ENCODE measurements at regions not wholly inside any gene's neighbourhood (a gene's known extent, or its start where the extent isn't known, plus 50 kb on each side); places are given as distances from the start of the nearest gene placed in this dataset.

DNA sequence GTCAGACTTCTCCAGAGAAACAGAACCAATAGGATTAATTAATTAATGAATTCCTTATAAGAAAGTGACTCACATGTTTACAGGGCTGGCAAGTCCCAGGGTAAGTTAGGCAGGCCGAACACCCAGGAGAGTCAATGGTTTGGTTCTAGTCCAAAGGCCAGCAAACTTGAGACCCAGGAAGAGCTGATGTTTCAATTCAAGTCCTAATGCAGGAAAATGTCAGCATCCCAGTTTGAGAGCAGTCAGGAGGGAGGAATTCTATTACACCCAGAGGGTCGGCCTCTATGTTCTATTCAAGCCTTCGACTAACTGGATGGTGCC is 466.0 kb downstream of the INSC start:
- whole genome bisulfite sequencing, 2 donors (ENCODE audit: extremely low coverage in 2 of 2, insufficient read length in 2 of 2, insufficient replicate concordance in 1 of 2) = no CpG with 5 or more reads among the region's 3 CpGs
- no peaks in the 10 kb centered on the region for H3K4me1 ChIP-seq (ENCODE audit: control insufficient read depth in 2 of 2, insufficient read depth in 1 of 2, low read depth in 1 of 2, low read length in 2 of 2)
- no peaks in the 10 kb centered on the region for H3K79me1 ChIP-seq (ENCODE audit: low read depth, low read length)
- no peak overlapping the region for H2BK12ac ChIP-seq (ENCODE audit: low read length)
- no peak overlapping the region for H3K14ac ChIP-seq (ENCODE audit: low read length)
- H3K36me3 ChIP-seq (replicated peaks in 1 of 2; ENCODE audit: control insufficient read depth in 2 of 2, insufficient read depth in 2 of 2, low read length in 2 of 2) = peaks cover 0 to 2% of the 10 kb centered on the region in 2 donors
- H3K4ac ChIP-seq (ENCODE audit: low read length) = no peak overlapping the region
- H2BK120ac ChIP-seq (ENCODE audit: low read depth, low read length) = no peak overlapping the region
- no peak for DNase-seq (ENCODE audit: low spot score)
- H3K18ac ChIP-seq (ENCODE audit: low read length) = no peak overlapping the region
- H2BK15ac ChIP-seq (ENCODE audit: low read length) = no peak overlapping the region
- H3K27me3 ChIP-seq (ENCODE audit: control insufficient read depth in 3 of 3, insufficient read depth in 3 of 3, low read depth in 1 of 3, low read length in 3 of 3) = no peaks in the 10 kb centered on the region
- H2AFZ ChIP-seq (ENCODE audit: low read length) = no peak overlapping the region
- no peak overlapping the region for H2BK5ac ChIP-seq (ENCODE audit: low read length)
- no peak overlapping the region for H3K9ac ChIP-seq (ENCODE audit: low read depth, low read length, poor library complexity)
- no peaks in the 10 kb centered on the region for H3K9me3 ChIP-seq (replicated peaks in 1 of 2; ENCODE audit: control insufficient read depth in 2 of 2, insufficient read depth in 1 of 2, low read depth in 1 of 2, low read length in 2 of 2)
- H4K8ac ChIP-seq (ENCODE audit: low read depth, low read length) = no peak overlapping the region
- no peak overlapping the region for H3K23ac ChIP-seq (ENCODE audit: low read depth, low read length, poor library complexity)
- H3K4me3 ChIP-seq (ENCODE audit: low read length in 2 of 2) = no peak overlapping the region
- no peak overlapping the region for H2AK5ac ChIP-seq (ENCODE audit: low read depth, low read length)
- H4K91ac ChIP-seq (ENCODE audit: low read depth, low read length, poor library complexity) = no peak overlapping the region
- H3K4me2 ChIP-seq (ENCODE audit: insufficient read depth, low read length, poor library complexity, severe bottlenecking) = no peak overlapping the region
- H3K27ac ChIP-seq (replicated peaks; ENCODE audit: low read length) = no peak overlapping the region

DNA sequence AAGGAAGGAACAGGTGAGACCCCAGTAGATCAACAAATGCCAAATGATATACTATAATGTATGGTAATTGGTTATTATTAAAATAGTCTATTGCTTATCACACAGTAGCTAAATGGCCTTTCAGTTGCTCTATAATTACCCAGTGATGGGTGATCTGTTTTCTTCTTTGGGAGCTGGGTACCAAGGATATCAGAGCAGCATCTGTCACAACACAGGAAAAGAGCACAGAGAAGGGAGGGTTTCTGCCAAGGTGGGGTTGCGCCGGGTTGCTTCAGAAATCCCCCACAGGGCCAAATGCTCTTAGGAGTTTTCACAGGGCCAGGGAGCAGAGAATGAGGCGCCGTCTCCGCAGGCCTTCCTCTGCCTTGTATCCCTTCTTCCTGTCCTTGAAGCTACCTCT is 469.4 kb downstream of the INSC start:
- Histone ChIP-seq H3K14ac (ENCODE audit: low read length) (no peak overlapping the region), H4K8ac (ENCODE audit: low read depth, low read length) (no peak overlapping the region), H2BK5ac (ENCODE audit: low read length) (no peak overlapping the region), H2BK12ac (ENCODE audit: low read length) (no peak overlapping the region), H2AFZ (ENCODE audit: low read length) (no peak overlapping the region), H3K4me3 (ENCODE audit: low read length in 2 of 2) (no peak overlapping the region), H3K4me2 (ENCODE audit: insufficient read depth, low read length, poor library complexity, severe bottlenecking) (no peak overlapping the region), H2BK15ac (ENCODE audit: low read length) (no peak overlapping the region), H2BK120ac (ENCODE audit: low read depth, low read length) (no peak overlapping the region), H4K91ac (ENCODE audit: low read depth, low read length, poor library complexity) (no peak overlapping the region), H3K27me3 (ENCODE audit: control insufficient read depth in 3 of 3, insufficient read depth in 3 of 3, low read depth in 1 of 3, low read length in 3 of 3) (no peaks in the 10 kb centered on the region), H3K4me1 (ENCODE audit: control insufficient read depth in 2 of 2, insufficient read depth in 1 of 2, low read depth in 1 of 2, low read length in 2 of 2) (no peaks in the 10 kb centered on the region), H3K36me3 (replicated peaks in 1 of 2; ENCODE audit: control insufficient read depth in 2 of 2, insufficient read depth in 2 of 2, low read length in 2 of 2) (peaks cover 0 to 2% of the 10 kb centered on the region in 2 donors), H3K9me3 (replicated peaks in 1 of 2; ENCODE audit: control insufficient read depth in 2 of 2, insufficient read depth in 1 of 2, low read depth in 1 of 2, low read length in 2 of 2) (no peaks in the 10 kb centered on the region), H3K18ac (ENCODE audit: low read length) (no peak overlapping the region), H3K23ac (ENCODE audit: low read depth, low read length, poor library complexity) (no peak overlapping the region), H2AK5ac (ENCODE audit: low read depth, low read length) (no peak overlapping the region), H3K9ac (ENCODE audit: low read depth, low read length, poor library complexity) (no peak overlapping the region), H3K79me1 (ENCODE audit: low read depth, low read length) (no peaks in the 10 kb centered on the region), H3K4ac (ENCODE audit: low read length) (no peak overlapping the region), H3K27ac (replicated peaks; ENCODE audit: low read length) (no peak overlapping the region)
- WGBS, 2 donors (ENCODE audit: extremely low coverage in 2 of 2, insufficient read length in 2 of 2, insufficient replicate concordance in 1 of 2) = no CpG with 5 or more reads among the region's 5 CpGs
- DNase-seq (ENCODE audit: low spot score) = no peak

DNA sequence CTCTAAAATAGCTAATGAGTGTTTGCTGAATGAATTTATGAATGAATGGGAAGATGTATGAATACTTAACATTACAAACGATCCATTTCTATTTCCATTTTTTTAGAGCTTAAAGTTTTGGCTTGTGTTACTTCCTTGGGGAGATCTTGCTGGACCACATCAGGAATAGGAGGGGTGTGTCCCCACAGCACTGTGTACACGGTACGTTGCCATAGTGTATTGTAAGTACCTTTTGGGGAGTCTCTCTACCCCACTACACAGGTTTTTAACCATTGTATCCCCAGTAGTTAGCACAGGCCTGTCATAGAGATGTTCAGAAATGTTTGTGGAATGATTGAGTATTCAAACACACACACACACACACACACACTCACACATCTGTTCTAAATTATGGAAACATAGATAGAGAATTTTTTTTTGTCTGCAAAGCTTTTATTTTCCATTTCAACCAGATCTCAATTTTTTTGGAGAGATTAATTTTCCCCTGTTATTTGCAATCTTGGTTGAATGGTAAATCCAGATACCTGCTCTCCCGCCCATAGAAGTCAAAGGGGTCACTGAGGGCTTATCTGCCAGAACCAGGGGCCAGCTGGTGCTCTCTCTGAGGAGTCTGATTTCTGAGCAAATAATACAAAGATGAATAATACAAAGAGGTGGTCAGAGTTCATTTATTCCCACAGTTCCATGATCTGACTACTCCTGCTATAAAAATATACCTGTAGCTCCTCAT is 471.0 kb downstream of the INSC start:
- H3K27ac ChIP-seq (replicated peaks; ENCODE audit: low read length) = no peak overlapping the region
- no peak overlapping the region for H2AK5ac ChIP-seq (ENCODE audit: low read depth, low read length)
- no peaks in the 10 kb centered on the region for H3K79me1 ChIP-seq (ENCODE audit: low read depth, low read length)
- peaks cover 0 to 5% of the 10 kb centered on the region in 2 donors for H3K36me3 ChIP-seq (replicated peaks in 1 of 2; ENCODE audit: control insufficient read depth in 2 of 2, insufficient read depth in 2 of 2, low read length in 2 of 2)
- no peak overlapping the region for H3K18ac ChIP-seq (ENCODE audit: low read length)
- H3K23ac ChIP-seq (ENCODE audit: low read depth, low read length, poor library complexity) = no peak overlapping the region
- no CpG with 5 or more reads among the region's 4 CpGs for WGBS, 2 donors (ENCODE audit: extremely low coverage in 2 of 2, insufficient read length in 2 of 2, insufficient replicate concordance in 1 of 2)
- H2BK12ac ChIP-seq (ENCODE audit: low read length) = no peak overlapping the region
- H2BK120ac ChIP-seq (ENCODE audit: low read depth, low read length) = no peak overlapping the region
- H3K4me2 ChIP-seq (ENCODE audit: insufficient read depth, low read length, poor library complexity, severe bottlenecking) = no peak overlapping the region
- no peak overlapping the region for H2AFZ ChIP-seq (ENCODE audit: low read length)
- no peaks in the 10 kb centered on the region for H3K4me1 ChIP-seq (ENCODE audit: control insufficient read depth in 2 of 2, insufficient read depth in 1 of 2, low read depth in 1 of 2, low read length in 2 of 2)
- H3K9ac ChIP-seq (ENCODE audit: low read depth, low read length, poor library complexity) = no peak overlapping the region
- no peaks in the 10 kb centered on the region for H3K9me3 ChIP-seq (replicated peaks in 1 of 2; ENCODE audit: control insufficient read depth in 2 of 2, insufficient read depth in 1 of 2, low read depth in 1 of 2, low read length in 2 of 2)
- no peak overlapping the region for H3K14ac ChIP-seq (ENCODE audit: low read length)
- no peak overlapping the region for H4K8ac ChIP-seq (ENCODE audit: low read depth, low read length)
- H2BK15ac ChIP-seq (ENCODE audit: low read length) = no peak overlapping the region
- H4K91ac ChIP-seq (ENCODE audit: low read depth, low read length, poor library complexity) = no peak overlapping the region
- H3K27me3 ChIP-seq (ENCODE audit: control insufficient read depth in 3 of 3, insufficient read depth in 3 of 3, low read depth in 1 of 3, low read length in 3 of 3) = no peaks in the 10 kb centered on the region
- no peak for DNase-seq (ENCODE audit: low spot score)
- no peak overlapping the region for H3K4me3 ChIP-seq (ENCODE audit: low read length in 2 of 2)
- H3K4ac ChIP-seq (ENCODE audit: low read length) = no peak overlapping the region
- H2BK5ac ChIP-seq (ENCODE audit: low read length) = no peak overlapping the region

DNA sequence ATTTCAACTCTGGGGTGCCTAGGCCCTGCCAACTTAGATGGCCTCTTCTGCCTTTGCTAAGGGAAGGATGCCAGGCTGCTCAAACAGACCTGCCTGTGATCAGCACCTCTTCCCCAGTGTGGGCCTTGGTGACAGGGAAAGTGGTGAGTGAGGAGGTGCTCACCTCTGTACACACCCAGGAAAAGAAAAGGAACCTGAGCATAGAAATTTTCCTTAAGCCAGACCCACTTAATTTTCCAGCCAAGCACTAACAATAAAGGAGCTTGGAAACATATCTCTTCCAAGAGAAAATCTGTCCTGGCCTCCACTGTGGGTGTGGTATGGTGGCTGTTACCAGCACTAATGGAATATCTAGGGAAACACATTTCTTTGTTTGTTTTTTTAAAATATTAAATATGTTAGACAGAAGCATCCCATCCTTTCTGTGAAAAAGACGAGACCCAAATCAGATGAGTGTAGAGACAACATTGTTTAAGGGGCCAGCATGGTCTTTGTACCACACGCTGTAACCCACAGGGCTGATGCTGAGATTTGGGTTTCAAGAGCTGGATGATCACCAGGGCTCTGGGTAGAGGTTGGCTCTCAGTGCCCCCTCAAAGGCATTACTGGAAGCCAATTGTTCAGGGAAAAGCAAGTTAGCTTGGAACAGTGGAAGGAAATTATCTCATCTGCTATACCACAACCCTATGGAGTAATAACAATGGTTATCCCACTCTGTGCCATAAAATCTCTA is 472.2 kb downstream of the INSC start:
- Histone ChIP-seq H3K14ac (ENCODE audit: low read length) (no peak overlapping the region), H2BK15ac (ENCODE audit: low read length) (no peak overlapping the region), H3K4me3 (ENCODE audit: low read length in 2 of 2) (no peak overlapping the region), H2AK5ac (ENCODE audit: low read depth, low read length) (no peak overlapping the region), H3K27ac (replicated peaks; ENCODE audit: low read length) (no peak overlapping the region), H3K9ac (ENCODE audit: low read depth, low read length, poor library complexity) (no peak overlapping the region), H3K4me2 (ENCODE audit: insufficient read depth, low read length, poor library complexity, severe bottlenecking) (no peak overlapping the region), H4K91ac (ENCODE audit: low read depth, low read length, poor library complexity) (no peak overlapping the region), H2BK5ac (ENCODE audit: low read length) (no peak overlapping the region), H3K9me3 (replicated peaks in 1 of 2; ENCODE audit: control insufficient read depth in 2 of 2, insufficient read depth in 1 of 2, low read depth in 1 of 2, low read length in 2 of 2) (no peaks in the 10 kb centered on the region), H3K79me1 (ENCODE audit: low read depth, low read length) (no peaks in the 10 kb centered on the region), H3K4ac (ENCODE audit: low read length) (no peak overlapping the region), H4K8ac (ENCODE audit: low read depth, low read length) (no peak overlapping the region), H2BK120ac (ENCODE audit: low read depth, low read length) (no peak overlapping the region), H3K4me1 (ENCODE audit: control insufficient read depth in 2 of 2, insufficient read depth in 1 of 2, low read depth in 1 of 2, low read length in 2 of 2) (no peaks in the 10 kb centered on the region), H2AFZ (ENCODE audit: low read length) (no peak overlapping the region), H3K18ac (ENCODE audit: low read length) (no peak overlapping the region), H2BK12ac (ENCODE audit: low read length) (no peak overlapping the region), H3K36me3 (replicated peaks in 1 of 2; ENCODE audit: control insufficient read depth in 2 of 2, insufficient read depth in 2 of 2, low read length in 2 of 2) (peaks cover 0 to 5% of the 10 kb centered on the region in 2 donors), H3K23ac (ENCODE audit: low read depth, low read length, poor library complexity) (no peak overlapping the region), H3K27me3 (ENCODE audit: control insufficient read depth in 3 of 3, insufficient read depth in 3 of 3, low read depth in 1 of 3, low read length in 3 of 3) (no peaks in the 10 kb centered on the region)
- WGBS, 2 donors (ENCODE audit: extremely low coverage in 2 of 2, insufficient read length in 2 of 2, insufficient replicate concordance in 1 of 2) = no CpG with 5 or more reads among the region's 2 CpGs
- DNase-seq (ENCODE audit: low spot score) = no peak

Data from neuronal stem cell (in vitro differentiated cells).